ENCODE measurements at regions not wholly inside any gene's neighbourhood (a gene's known extent, or its start where the extent isn't known, plus 50 kb on each side); places are given as distances from the start of the nearest gene placed in this dataset.
"Not testable (repeated sequence)": the region's sequence is repeated elsewhere in the genome, so short reads cannot be mapped to it uniquely, and the experiment has no call there.

GRCh38 chr5:164433106-164433870 is 927.9 kb downstream of the MAT2B start:
- no peak for DNase-seq

GRCh38 chr5:164435576-164435975 is 930.2 kb downstream of the MAT2B start:
- no peak for DNase-seq

- no peak for DNase-seq
Observed at GRCh38 chr5:164439799-164440198, 934.4 kb downstream of the MAT2B start.

- no peak for DNase-seq
Observed at GRCh38 chr5:164449460-164449859, 944.0 kb downstream of the MAT2B start.

- no peak for DNase-seq
Observed at GRCh38 chr5:164466033-164466432, 960.6 kb downstream of the MAT2B start.

GRCh38 chr5:164470312-164470711 is 964.9 kb downstream of the MAT2B start:
- DNase-seq = no peak

GRCh38 chr5:164472165-164472564 is 966.7 kb downstream of the MAT2B start:
- no peak for DNase-seq

- DNase-seq = no peak
Observed at GRCh38 chr5:164475339-164475977, 970.0 kb downstream of the MAT2B start.

- no peak for DNase-seq
Observed at GRCh38 chr5:164481270-164481669, 975.9 kb downstream of the MAT2B start.

GRCh38 chr5:164482351-164482750 is 976.9 kb downstream of the MAT2B start:
- DNase-seq = no peak

- no peak for DNase-seq
Observed at GRCh38 chr5:164484948-164485347, 979.5 kb downstream of the MAT2B start.

GRCh38 chr5:164487939-164488338 is 982.5 kb downstream of the MAT2B start:
- no peak for DNase-seq

- no peak for DNase-seq
Observed at GRCh38 chr5:164497311-164498064, 992.1 kb downstream of the MAT2B start.

GRCh38 chr5:164498438-164498837 is 993.0 kb downstream of the MAT2B start:
- no peak for DNase-seq

GRCh38 chr5:164500856-164501255 is 995.4 kb downstream of the MAT2B start:
- DNase-seq = no peak

GRCh38 chr5:164501344-164501743 is 995.9 kb downstream of the MAT2B start:
- no peak for DNase-seq

GRCh38 chr5:164504141-164504772 is 998.8 kb downstream of the MAT2B start:
- no peak for DNase-seq

GRCh38 chr5:164505791-164506190 is 1000.4 kb downstream of the MAT2B start:
- DNase-seq = no peak

- no peak for DNase-seq
Observed at GRCh38 chr5:164518067-164518740, 1012.8 kb downstream of the MAT2B start.

GRCh38 chr5:164518741-164519080 is 1013.3 kb downstream of the MAT2B start:
- no peak for DNase-seq

GRCh38 chr5:164532235-164532900 is 1026.9 kb downstream of the MAT2B start:
- DNase-seq = no peak

GRCh38 chr5:164533426-164533825 is 1028.0 kb downstream of the MAT2B start:
- not testable (repeated sequence) for DNase-seq

Data from activated CD8-positive, alpha-beta memory T cell treated with anti-CD3 and anti-CD28 coated beads, Interleukin-2, amount 50 U/mL, for 4 hours (primary cell).